GM12878 (cell line): ENCODE measurements at regions not wholly inside any gene's neighbourhood (a gene's known extent, or its start where the extent isn't known, plus 50 kb on each side); places are given as distances from the start of the nearest gene placed in this dataset.

ENCODE experiments used
- ATAC-seq: fragments of 200-7000 bp; cut with Tn5 transposase; 3 replicates; pipeline ENCODE4 v1.9.1; 2020; ENCODE audit warnings: mild to moderate bottlenecking, moderate library complexity
- BruUV-seq: library from RNA; stranded (reverse); fragments of 400-500 nt; replicated peaks from 2 replicates; lab custom pipeline; 2021; lab: Mats Ljungman, UMichigan
- CTCF ChIA-PET: fragments of 300-600 bp; sonication (Branson Sonifier 250); formaldehyde crosslinking; extraction: SDS; loops from one replicate; lab custom pipeline; 2021; ENCODE audit warnings: inconsistent platforms; lab: Yijun Ruan, JAX
- POLR2A ChIA-PET: fragments of 350-600 bp; formaldehyde crosslinking; extraction: SDS; loops from one replicate; lab custom pipeline; 2021; ENCODE audit warnings: inconsistent platforms; lab: Charles Lee
- RAD21 ChIA-PET: fragments of 300-600 bp; sonication (Branson Sonifier 250); formaldehyde crosslinking; loops from one replicate; lab custom pipeline; 2023; ENCODE audit warnings: antibody characterized with exemption; ENCODE audit not compliant: unreplicated experiment; lab: Charles Lee
- SMC1A ChIA-PET: fragments of 300-600 bp; sonication (Branson Sonifier 250); formaldehyde crosslinking; loops from one replicate; lab custom pipeline; 2023; ENCODE audit not compliant: unreplicated experiment, uncharacterized antibody; lab: Charles Lee
- DNase-seq: peaks from one replicate; pipeline ENCODE4 v3.0.0-alpha.2; 2011; ENCODE audit warnings: low read depth, low spot score
- FAIRE-seq: peaks from 3 replicates; lab custom pipeline; 2011; peaks lifted over from hg19 to GRCh38; lab: Jason Lieb, UNC
- H2AFZ ChIP-seq: 2 replicates; pipeline ENCODE4 v1.6.0; 2011; ENCODE audit warnings: low read depth, low read length, control low read depth; ENCODE audit not compliant: control insufficient read depth
- H3K27ac ChIP-seq: 2 replicates; pipeline ENCODE4 v1.5.1; 2011; ENCODE audit warnings: control low read depth; ENCODE audit not compliant: control insufficient read depth, insufficient read depth
- H3K27me3 ChIP-seq, 2 experiments: replicated peaks in 1 of 2; 2 replicates each; pipeline versions ENCODE4 v1.6.0 to v1.6.1; 2011; ENCODE audit warnings: low read length in 1 of 2; ENCODE audit not compliant: control insufficient read depth in 2 of 2, insufficient read depth in 2 of 2
- H3K36me3 ChIP-seq, 2 experiments: 2 replicates each; pipeline ENCODE4 v1.5.1; 2011; ENCODE audit warnings: low read length in 1 of 2; ENCODE audit not compliant: control insufficient read depth in 2 of 2, insufficient read depth in 2 of 2
- H3K4me1 ChIP-seq: 2 replicates; pipeline ENCODE4 v1.6.1; 2011; ENCODE audit warnings: mild to moderate bottlenecking, low read length, moderate library complexity, mixed read lengths; ENCODE audit not compliant: control insufficient read depth, insufficient read depth
- H3K4me2 ChIP-seq: 2 replicates; pipeline ENCODE4 v1.6.0; 2011; ENCODE audit warnings: control low read depth; ENCODE audit not compliant: control insufficient read depth, insufficient read depth
- H3K4me3 ChIP-seq: fragments of 200-600 bp; sonication (generic); 2 replicates; pipeline ENCODE4 v1.5.1; 2016
- H3K79me2 ChIP-seq: 2 replicates; pipeline ENCODE4 v1.6.0; 2011; ENCODE audit warnings: low read length; ENCODE audit not compliant: control insufficient read depth, insufficient read depth
- H3K9ac ChIP-seq: 2 replicates; pipeline ENCODE4 v1.8.0; 2011; ENCODE audit warnings: low read length, control low read depth, mixed read lengths; ENCODE audit not compliant: control insufficient read depth, insufficient read depth
- H3K9me3 ChIP-seq: replicated peaks from 3 replicates; pipeline ENCODE4 v1.5.1; 2011; ENCODE audit warnings: mild to moderate bottlenecking, low read length; ENCODE audit not compliant: control insufficient read depth, insufficient read depth
- H4K20me1 ChIP-seq: 2 replicates; pipeline ENCODE4 v1.6.0; 2011; ENCODE audit not compliant: control insufficient read depth, insufficient read depth
- BCL3 ChIP-seq: IDR thresholded peaks from 2 replicates; pipeline ENCODE4 v1.6.1; 2011; ENCODE audit warnings: borderline replicate concordance, low read depth, mild to moderate bottlenecking, moderate library complexity, low read length; ENCODE audit not compliant: insufficient read depth, poor library complexity, severe bottlenecking
- ESRRA ChIP-seq: IDR thresholded peaks from 2 replicates; pipeline ENCODE4 v1.6.1; 2012; ENCODE audit warnings: mild to moderate bottlenecking, low read length, improper control_type of control experiment
- ETV6 ChIP-seq, 2 experiments: fragments of 450-650 bp in 1 of 2; IDR thresholded peaks in 1 of 2; conservative IDR thresholded peaks in 1 of 2; 2 replicates each; pipeline ENCODE4 v1.6.1; 2014; ENCODE audit warnings: antibody characterized with exemption in 1 of 2, borderline replicate concordance in 1 of 2, low read depth in 1 of 2, mild to moderate bottlenecking in 1 of 2, moderate library complexity in 1 of 2
- HDAC2 ChIP-seq: fragments of 200-600 bp; sonication (generic); IDR thresholded peaks from 2 replicates; pipeline ENCODE4 v1.6.1; 2017
- IRF5 ChIP-seq: fragments of 450-650 bp; IDR thresholded peaks from 2 replicates; pipeline ENCODE4 v1.6.1; 2017; ENCODE audit warnings: borderline replicate concordance
- SIN3A ChIP-seq: IDR thresholded peaks from 2 replicates; pipeline ENCODE4 v1.6.1; 2012; ENCODE audit warnings: low read depth, low read length, improper control_type of control experiment
- TBL1XR1 ChIP-seq: IDR thresholded peaks from 2 replicates; pipeline ENCODE4 v1.6.1; 2012; ENCODE audit warnings: low read depth, low read length, improper control_type of control experiment
- TCF12 ChIP-seq: IDR thresholded peaks from 2 replicates; pipeline ENCODE4 v1.6.1; 2011; ENCODE audit warnings: low read depth, mild to moderate bottlenecking, low read length
- ZBED1 ChIP-seq: IDR thresholded peaks from 2 replicates; pipeline ENCODE4 v1.6.1; 2016; ENCODE audit warnings: borderline replicate concordance
- ZNF384 ChIP-seq: IDR thresholded peaks from 2 replicates; pipeline ENCODE4 v1.6.1; 2012; ENCODE audit warnings: low read depth, mild to moderate bottlenecking, low read length, improper control_type of control experiment, borderline replicate concordance
- ZNF592 ChIP-seq: fragments of 450-650 bp; IDR thresholded peaks from 2 replicates; pipeline ENCODE4 v1.6.1; 2017; ENCODE audit warnings: mild to moderate bottlenecking, moderate library complexity
- WGBS: methylation state at CpG from one replicate; pipeline ENCODE4 v1.1.6; 2016; ENCODE audit warnings: low lambda C conversion rate; ENCODE audit not compliant: insufficient replicate concordance, insufficient coverage; ENCODE audit errors: missing lambda C conversion rate; 5-methylcytosine and 5-hydroxymethylcytosine counted together
- in situ Hi-C: fragments of 300-500 bp; cut with MboI; formaldehyde crosslinking; loops from 9 replicates; pipeline ENCODE4 v1.14.3; 2018; ENCODE audit warnings: mixed read lengths
- intact Hi-C: fragments of 100-400 bp; cut with micrococcal nuclease; formaldehyde crosslinking; loops from one replicate; pipeline ENCODE4 v1.14.2; 2022; ENCODE audit not compliant: unreplicated experiment

GRCh38 chr3:73228437-73228836, 167.0 kb downstream of the EBLN2 start:
- DNase-seq (no peak), ATAC-seq (no peak), FAIRE-seq (no peak)
- Histone ChIP-seq H3K27ac (no peak overlapping the region), H3K27me3 (peaks cover 0 to 1% of the 10 kb centered on the region in 2 experiments; a peak in 2 of 4 replicates), H3K79me2 (no peaks in the 10 kb centered on the region), H3K9ac (no peak overlapping the region), H3K4me3 (no peak overlapping the region), H3K4me1 (no peaks in the 10 kb centered on the region), H2AFZ (no peak overlapping the region), H3K36me3 (no peaks in the 10 kb centered on the region), H3K9me3 (no peaks in the 10 kb centered on the region), H3K4me2 (no peak overlapping the region), H4K20me1 (no peaks in the 10 kb centered on the region)
- ChIA-PET CTCF (no interaction called here), POLR2A (no interaction called here), RAD21 (no interaction called here), SMC1A (interaction anchor here (1.7 kb wide), 1 partner anchor 8 kb away, joined by 4 read pairs; no protein-coding TSS in a partner anchor)
- no peak for TF ChIP-seq ZNF384
- TF ChIP-seq TCF12: no peak
- no peak for TF ChIP-seq HDAC2
- BruUV-seq: no TSS peak
- intact Hi-C loops (no loop called here), in situ Hi-C loops (no loop called here)
- WGBS: 31% methylated on average over 5 of the region's 5 CpGs

- WGBS: 34% methylated on average over 8 of the region's 8 CpGs
- no peak overlapping the region for H3K4me2 ChIP-seq
- H3K27me3 ChIP-seq: peaks cover 0 to 1% of the 10 kb centered on the region in 2 experiments; a peak in 2 of 4 replicates
- H2AFZ ChIP-seq: no peak overlapping the region
- H3K4me3 ChIP-seq: no peak overlapping the region
- ATAC-seq (no peak), DNase-seq (no peak), FAIRE-seq (no peak)
- intact Hi-C loops (no loop called here), in situ Hi-C loops (no loop called here)
- POLR2A ChIA-PET: no interaction called here
- no peaks in the 10 kb centered on the region for H3K36me3 ChIP-seq
- SMC1A ChIA-PET: interaction anchor here (1.7 kb wide), 1 partner anchor 9 kb away, joined by 4 read pairs; no protein-coding TSS in a partner anchor
- no peaks in the 10 kb centered on the region for H4K20me1 ChIP-seq
- no peak overlapping the region for H3K27ac ChIP-seq
- no peaks in the 10 kb centered on the region for H3K9me3 ChIP-seq
- RAD21 ChIA-PET: no interaction called here
- no peak overlapping the region for H3K9ac ChIP-seq
- BruUV-seq: no TSS peak
- CTCF ChIA-PET: interaction anchor here (0.6 kb wide), 1 partner anchor 41 kb away, joined by 3 read pairs; no protein-coding TSS in a partner anchor
- no peaks in the 10 kb centered on the region for H3K79me2 ChIP-seq
- H3K4me1 ChIP-seq: no peaks in the 10 kb centered on the region
- TF ChIP-seq ZNF592: no peak
- no peak for TF ChIP-seq IRF5
- no peak for TF ChIP-seq SIN3A
- no peak for TF ChIP-seq ZBED1
- no peak for TF ChIP-seq TBL1XR1
- TF ChIP-seq BCL3: no peak
- TF ChIP-seq ETV6 (conservative IDR thresholded peaks at IDR 0.05 in 1 of 2, IDR thresholded peaks at IDR 0.05 in 1 of 2; ENCODE audit: borderline replicate concordance in 1 of 2, low read depth in 1 of 2): no peak
- TF ChIP-seq ESRRA: no peak
Measured at GRCh38 chr3:73228959-73229358, 167.5 kb downstream of the EBLN2 start.
